ENCODE measurements at regions not wholly inside any gene's neighbourhood (a gene's known extent, or its start where the extent isn't known, plus 50 kb on each side); places are given as distances from the start of the nearest gene placed in this dataset.
"Not testable (repeated sequence)": the region's sequence is repeated elsewhere in the genome, so short reads cannot be mapped to it uniquely, and the experiment has no call there.

DNA sequence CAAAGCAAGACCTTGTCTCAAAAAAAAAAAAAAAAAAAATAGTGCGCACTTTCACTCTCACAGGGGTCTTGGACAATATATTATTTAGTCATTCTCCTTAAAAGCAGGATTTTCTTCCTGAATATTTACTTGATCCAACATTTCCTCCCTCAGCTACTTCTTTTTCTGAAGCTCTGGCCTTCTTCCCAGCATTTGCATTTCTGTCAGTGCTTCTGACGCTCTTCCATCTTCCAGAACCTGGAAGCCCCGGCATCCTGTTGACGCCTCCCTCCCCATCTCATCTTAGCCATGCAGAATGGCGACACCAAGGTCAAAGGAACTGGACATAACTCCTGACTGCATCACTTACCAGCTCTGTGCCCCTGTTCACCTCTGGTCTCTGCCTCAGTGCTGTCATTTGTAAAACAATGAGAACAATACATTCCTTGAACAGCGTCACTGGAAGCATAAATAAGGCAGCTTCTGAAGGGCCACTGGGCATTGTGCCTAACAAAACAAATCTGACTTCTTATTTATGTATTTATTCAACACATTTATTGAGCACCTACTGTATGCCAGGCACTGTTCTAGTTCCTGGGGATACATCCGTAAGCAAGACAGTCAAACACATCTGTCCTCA, 90.9 kb upstream of the MDM1 start:
- DNase-seq (ENCODE audit: low read depth, low spot score) = no peak

DNA sequence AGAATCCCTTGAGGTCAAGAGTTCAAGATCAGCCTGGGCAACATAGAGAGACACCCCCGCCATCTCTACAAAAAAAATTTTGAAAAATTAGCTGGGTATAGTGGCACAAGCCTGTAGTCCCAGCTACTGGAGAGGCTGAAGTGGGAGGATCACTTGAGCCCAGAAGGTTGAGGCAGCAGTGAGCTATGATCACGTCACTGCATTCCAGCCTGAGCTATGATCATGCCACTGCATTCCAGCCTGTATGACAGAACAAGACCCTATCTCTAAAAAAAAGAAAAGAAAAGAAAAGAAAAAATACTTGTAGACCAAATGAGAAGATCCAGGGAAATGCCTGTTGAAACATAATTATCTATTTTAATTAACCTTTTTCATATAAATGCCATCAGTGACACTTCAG, 93.8 kb upstream of the MDM1 start:
- no peak for DNase-seq (ENCODE audit: low read depth, low spot score)

DNA sequence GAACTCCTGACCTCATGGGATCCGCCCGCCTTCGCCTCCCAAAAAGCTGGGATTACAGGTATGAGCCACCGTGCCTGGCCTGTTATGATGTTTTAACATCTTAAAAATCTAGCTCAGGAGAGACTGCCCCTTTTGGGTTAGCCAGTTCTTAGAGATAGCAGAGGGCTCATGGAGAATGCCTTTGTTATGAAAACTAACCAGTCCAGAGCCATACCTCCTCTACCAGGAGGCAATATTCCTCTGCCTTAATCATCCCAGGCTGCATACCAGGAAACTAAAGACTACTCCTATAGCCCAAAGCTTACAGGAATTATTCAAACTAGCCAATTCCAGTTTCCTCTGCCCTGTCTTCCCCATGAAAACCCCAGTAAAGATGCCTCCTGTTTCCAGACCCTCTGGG, 96.0 kb upstream of the MDM1 start:
- DNase-seq (ENCODE audit: low read depth, low spot score) = no peak

DNA sequence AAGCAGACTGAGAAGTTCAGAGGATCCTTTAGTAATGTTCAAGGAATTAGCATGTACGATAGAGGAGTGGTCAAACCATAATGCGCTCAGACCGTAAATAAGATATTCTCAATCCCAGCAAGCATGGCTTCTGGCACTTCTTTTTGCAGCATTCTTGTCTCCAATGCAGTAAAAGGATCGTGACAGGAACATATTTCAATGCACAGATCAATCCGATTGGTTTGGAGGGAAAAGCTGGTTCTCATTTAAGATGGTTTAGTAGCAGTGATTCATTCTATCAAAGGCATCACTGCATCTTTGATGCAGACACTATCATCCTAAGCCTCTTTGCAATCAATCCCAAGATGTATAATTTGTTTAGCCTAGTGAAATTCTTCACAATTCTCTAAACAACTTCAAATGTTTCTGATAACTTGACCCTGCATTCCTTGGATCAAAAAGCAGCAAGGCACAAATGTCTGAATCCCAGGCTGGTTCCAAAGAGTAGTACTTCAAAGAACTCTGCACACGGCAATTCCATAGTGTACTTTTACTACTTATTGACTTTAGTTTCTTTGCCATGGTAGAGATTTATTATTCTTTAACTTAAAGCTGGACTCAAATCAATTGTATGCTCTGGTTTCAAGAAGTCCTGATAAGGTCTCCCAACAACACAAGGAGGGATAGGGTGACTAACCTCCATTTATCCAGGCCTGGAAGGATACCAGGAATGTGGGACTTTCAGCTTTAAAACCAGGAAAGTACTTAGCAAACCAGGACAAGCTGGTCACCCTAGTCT, 96.8 kb upstream of the MDM1 start:
- DNase-seq (ENCODE audit: low read depth, low spot score) = no peak

DNA sequence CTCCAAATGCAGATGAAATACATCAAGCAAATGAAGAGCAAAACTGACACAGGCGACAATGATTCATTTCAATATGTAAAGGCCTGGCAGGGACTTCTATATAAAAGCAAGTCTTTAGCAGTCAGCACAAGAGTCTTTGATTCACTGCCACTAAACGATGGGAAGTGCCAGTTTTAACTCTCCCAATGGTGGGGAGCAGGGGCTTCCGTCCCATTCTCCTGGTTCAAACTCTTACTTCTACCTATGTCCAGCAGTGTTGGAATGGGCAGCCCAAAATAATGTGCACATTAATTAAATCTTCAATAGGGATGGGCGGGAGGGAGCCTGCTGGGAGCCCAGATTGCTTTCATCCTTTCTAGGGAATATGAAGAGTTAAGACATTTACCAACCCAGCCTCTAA, 97.5 kb upstream of the MDM1 start:
- no peak for DNase-seq (ENCODE audit: low read depth, low spot score)

DNA sequence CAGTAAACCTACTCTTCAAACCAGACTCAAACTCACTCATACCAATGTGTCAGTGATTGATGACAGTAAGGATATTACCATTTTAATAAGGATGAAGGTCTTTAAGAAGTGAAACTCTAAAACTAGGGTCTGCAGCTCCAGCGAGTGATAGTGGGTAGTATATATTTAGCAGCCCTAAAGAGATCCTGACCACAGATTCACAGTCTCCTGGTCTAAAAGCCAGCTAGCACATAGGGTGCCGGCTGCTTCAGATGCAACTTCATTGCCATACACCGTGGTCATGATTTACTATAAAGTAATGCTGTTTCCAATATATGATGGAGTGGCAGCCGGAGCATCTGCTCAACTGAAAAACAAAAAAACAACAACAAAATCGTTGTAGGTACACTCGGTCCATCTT, 99.6 kb upstream of the MDM1 start:
- no peak for DNase-seq (ENCODE audit: low read depth, low spot score)

DNA sequence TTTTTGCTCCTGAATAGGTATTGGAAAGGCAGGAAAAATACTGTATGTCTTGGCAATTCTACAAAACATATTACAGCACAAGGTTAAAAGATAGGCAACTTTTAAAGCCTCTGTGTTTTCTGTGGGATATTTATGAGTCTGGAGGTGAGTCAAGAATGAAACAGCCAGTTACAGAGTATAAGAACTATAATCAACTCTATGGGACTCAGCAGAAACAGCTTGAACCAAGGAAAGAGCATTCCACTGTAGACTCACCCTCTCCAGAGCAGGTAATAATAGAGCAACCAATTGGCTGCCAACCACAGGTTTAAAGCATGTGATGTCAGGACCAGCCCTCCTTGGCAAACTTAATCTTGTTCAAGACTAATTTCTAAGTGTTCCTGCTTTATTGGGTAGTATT, 100.5 kb upstream of the MDM1 start:
- no peak for DNase-seq (ENCODE audit: low read depth, low spot score)

DNA sequence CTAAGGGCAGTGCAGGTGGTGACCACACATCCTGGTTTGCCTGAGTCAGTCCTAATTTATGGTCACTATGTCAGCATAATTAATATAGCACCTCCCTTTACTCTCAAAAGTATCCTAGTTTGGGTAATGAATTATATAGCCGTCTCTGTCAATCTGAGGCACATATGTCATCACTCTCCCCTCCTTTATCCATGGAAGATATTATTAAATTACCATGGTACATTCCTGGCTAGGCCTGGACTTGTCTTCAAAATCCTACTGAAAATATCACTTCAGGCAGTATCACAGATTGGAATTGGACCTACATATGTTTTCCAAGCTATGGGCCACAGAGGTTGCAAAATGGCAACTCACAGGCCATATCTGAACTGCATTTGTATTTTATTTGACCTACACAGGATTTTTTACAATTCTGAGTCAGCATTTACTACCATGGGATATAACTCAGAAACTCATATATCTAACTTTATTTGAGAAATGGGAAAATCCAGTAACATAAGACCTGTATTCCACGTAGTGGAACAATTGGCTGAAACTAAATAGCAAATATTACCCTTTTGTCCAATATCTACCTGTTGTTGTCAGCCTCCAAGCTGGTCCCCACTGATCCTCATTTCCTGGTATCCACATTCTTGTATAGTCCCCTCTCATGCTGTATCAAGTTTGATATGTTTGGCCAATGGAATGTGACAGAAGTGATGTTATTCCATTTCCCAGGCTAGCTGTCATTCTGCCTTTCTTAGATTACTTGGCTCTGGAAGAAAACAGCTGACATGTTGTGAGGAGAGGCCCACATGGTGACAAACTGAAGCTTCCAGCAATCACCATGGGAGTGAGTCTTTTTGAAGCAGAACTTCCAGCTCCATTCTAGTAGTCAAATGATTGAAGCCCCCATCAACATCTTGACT, 102.5 kb upstream of the MDM1 start:
- no peak for DNase-seq (ENCODE audit: low read depth, low spot score)

DNA sequence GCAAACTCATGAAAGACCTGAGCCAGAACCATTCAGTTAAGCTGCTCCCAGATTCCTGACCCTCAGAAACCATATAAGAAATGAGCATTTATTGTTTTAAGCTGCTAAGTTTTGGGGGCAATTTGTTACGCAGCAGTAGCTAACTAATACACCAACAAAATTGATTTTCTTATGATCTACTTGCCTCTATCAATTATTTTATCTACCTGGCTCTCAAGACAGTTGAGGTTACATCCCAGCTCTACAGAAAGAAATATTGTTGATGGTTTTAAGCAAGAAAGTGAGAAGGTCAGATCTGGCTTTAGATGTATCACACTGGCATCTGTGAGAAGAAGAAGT, 103.1 kb upstream of the MDM1 start:
- no peak for DNase-seq (ENCODE audit: low read depth, low spot score)

DNA sequence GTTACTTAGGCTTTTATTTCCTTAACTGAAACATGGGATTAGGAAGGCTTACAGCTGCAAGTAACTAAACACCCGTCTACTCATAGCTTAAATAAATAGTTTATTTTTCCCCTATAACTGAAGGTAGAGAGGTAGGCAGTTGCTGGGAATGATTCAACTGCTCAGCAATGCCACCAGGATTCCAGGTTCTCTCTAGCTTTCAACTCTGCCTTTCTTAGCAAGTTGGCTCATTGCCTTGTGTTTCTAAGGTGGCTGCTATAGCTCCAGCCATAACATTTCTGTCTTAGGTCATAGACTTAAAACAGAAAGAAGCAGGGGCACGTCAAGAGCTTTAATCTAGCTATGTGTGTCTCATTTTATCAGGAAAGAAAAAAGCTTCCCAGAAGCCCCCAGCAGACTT, 103.7 kb upstream of the MDM1 start:
- no peak for DNase-seq (ENCODE audit: low read depth, low spot score)

DNA sequence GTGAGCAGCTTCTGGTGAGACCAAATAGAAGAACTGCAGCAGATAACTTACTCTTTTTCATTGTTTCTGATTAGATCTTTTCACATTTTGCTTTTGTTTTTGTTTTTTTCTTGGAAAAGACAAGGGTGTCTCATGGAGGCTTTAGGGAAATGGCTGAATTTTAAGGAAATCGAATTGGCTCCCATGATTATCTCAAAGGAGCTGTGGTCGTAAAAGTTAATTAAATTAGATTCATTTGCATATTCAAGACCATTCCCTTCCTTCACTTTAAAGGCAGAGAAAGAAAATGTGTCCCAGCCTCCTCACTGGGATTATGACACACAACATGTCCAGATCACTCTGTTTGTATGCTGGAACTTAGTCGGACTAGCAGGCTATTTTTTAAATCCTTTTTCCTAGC, 106.4 kb upstream of the MDM1 start:
- DNase-seq (ENCODE audit: low read depth, low spot score) = no peak

DNA sequence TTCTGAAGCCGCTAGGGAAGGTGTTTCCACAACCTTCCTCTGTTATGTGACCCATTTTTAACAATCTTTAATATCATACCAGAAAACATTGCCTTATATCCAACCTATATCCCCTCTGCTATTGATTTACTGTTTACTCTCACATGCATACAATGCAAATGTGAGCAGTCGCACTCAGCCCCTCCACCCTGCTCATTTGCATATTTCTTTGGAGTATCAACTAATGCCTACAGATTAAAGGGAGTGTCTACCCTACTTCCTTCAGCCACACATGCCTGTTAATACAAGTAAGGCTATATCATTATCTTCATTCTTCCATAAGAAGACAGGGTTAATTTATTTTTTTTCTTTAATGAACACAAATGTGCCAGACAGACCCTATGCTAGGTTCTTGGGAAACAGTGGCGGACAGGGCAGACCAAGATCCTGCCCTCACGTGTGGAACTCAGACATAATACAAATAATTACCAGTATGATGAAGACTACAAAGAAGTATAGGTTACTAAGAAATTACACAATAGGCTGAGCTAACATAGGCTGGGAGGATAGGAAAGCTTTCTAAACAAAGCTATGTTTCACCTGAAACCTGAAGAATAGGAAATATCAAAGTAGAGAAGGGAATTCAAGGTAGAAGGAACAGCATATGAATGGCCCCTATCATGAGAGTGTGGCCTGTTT, 107.3 kb upstream of the MDM1 start:
- no peak for DNase-seq (ENCODE audit: low read depth, low spot score)

DNA sequence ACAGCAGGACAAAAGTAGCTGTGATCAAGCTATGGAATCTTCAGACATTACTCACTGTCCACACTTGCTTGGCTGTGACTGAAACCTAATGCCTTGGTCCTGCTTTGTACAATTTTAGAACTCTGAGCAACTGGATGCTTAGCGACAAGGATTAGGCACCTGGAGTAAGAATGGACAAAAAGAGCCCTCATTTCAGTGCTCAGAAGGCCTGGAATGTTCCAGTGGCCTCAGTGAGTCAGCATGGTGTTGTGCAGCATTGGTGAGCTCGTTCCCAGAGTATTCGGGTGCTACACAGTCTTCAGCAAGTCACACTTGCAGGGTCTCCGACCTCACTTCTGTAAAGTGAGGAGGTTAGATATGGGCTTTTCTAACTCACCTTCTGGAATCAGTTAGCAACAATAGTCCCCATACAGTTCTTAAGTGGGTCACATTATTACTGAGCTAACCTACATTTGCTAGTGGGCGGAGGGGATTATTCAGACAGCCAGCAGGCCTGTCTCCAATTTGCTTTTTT, 108.0 kb upstream of the MDM1 start:
- no peak for DNase-seq (ENCODE audit: low read depth, low spot score)

DNA sequence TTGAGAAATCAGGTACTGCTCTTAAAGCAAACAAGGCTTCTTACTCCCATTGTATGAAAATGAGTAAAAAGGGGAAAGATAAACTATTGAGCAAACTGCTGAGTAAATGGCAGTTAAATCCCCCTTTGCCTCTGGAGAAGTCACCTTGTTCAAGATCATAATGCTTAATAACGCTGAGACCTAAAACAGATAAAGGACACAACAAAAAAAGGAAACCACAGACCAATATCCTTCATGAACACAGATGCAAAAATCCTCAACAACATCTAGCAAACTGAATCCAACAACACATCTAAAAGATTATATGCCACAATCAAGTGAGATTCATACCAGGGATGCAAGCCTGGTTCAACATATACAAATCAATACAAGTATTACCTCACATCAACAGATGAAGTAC, 109.0 kb upstream of the MDM1 start:
- no peak for DNase-seq (ENCODE audit: low read depth, low spot score)

DNA sequence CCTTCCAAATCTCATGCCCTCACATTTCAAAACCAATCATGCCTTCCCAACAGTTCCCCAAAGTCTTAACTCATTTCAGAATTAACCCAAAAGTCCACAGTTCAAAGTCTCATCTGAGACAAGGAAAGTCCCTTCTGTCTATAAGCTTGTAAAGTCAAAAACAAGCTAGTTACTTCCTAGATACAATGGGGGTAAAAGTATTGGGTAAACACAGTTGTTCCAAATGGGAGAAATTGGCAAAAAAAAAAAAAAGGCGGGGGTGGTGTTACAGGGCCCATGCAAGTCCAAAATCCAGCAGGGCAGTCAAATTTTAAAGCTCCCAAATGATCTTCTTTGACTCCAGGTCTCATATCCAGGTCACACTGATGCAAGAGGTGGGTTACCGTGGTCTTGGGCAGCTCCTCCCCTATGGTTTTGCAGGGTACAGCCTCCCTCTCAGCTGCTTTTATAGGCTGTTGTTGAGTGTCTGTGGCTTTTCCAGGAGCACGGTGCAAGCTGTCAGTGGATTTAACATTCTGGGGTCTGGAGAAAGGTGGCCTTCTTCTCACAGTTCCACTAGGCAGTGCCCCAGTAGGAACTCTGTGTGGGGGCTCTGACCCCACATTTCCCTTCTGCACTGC, 110.3 kb upstream of the MDM1 start:
- DNase-seq (ENCODE audit: low read depth, low spot score) = not testable (repeated sequence)

DNA sequence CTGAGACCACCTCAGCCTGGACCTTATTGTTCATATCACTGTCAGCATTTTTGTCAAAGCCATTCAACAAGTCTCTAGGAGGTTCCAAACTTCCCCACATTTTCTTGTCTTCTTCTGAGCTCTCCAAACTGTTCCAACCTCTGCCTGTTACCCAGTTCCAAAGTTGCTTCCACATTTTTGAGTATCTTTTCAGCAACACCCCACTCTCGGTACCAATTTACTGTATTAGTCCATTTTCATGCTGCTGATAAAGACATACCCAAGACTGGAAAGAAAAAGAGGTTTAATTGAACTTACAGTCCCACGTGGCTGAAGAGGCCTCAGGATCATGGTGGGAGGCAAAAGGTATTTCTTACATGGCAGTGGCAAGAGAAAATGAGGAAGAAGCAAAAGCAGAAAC, 111.5 kb upstream of the MDM1 start:
- DNase-seq (ENCODE audit: low read depth, low spot score) = not testable (repeated sequence)

DNA sequence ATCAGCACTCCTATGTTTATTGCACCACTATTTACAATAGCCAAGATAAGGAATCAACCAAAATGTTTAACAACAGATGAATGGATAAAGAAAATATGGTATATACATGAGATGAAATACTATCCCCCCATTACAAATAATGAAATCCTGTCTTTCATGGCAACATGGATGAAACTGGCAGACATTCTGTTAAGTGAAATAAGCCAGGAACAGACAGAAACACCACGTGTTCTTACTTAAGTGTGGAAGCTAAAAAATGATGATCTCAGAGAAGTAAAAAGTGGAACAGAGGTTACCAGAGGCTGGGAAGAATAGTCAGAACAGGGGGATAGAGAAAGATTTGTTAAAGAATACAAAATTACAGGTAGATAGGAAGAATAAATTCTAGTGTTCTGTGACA, 113.7 kb upstream of the MDM1 start:
- no peak for DNase-seq (ENCODE audit: low read depth, low spot score)

DNA sequence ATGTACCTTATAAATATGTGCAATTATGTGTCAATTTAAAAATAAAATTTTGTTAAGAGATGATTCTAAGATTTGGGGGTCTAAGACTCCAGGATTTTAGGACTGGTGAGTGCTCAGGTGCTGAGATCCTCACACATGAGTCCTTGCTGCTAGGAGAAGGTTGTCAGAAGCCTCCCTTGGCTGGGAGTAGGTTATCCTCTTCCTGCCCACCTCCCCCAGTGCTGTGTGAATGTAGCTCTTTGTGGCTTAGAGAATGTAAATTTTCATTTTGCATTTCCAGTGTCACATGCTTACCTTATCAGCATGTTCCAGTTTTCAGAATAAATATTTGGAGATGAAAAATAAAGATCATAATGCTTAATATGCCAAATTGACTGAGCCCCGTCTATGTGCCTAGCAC, 114.2 kb upstream of the MDM1 start:
- DNase-seq (ENCODE audit: low read depth, low spot score) = no peak

DNA sequence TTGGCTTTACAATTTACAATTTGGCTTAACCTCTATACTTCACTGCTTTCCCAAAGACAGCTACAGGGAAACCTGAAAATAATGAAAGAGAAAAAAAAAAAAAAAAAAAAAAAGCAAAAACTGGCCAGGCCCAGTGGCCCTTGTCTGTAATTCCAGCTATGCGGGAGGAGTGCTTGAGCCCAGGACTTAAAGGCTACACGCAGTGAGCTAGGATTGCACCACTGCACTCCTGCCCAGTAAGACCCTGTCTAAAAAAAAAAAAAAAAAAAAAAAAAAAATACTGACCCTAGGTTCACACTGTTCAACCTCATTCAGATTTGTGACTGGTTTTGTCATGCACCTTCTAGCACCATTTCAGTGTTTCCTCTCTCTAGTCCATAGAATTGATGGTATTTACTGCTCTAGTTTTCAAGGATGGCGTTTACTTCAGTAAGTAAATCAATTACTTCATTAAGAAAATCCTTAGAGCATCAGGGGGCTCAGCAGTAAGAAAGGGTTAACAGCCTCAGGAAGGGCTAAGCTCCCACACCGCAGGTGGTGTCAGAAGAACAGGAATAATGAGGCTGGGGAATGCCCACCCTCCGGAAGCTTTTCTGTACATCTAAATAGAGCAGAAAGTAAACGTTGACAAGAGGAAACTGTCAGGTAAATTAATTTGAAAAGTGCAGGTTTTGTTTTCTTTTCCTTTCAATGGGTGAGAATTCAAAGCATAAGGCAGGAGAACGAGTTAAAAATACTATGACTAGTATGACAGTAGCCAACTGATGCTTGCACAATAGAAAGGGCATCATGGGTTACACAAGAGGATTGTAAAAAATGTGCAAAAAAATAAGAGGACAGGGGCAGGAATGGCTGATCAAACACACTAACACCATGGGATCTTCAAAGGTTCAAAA, 115.0 kb upstream of the MDM1 start:
- no peak for DNase-seq (ENCODE audit: low read depth, low spot score)

DNA sequence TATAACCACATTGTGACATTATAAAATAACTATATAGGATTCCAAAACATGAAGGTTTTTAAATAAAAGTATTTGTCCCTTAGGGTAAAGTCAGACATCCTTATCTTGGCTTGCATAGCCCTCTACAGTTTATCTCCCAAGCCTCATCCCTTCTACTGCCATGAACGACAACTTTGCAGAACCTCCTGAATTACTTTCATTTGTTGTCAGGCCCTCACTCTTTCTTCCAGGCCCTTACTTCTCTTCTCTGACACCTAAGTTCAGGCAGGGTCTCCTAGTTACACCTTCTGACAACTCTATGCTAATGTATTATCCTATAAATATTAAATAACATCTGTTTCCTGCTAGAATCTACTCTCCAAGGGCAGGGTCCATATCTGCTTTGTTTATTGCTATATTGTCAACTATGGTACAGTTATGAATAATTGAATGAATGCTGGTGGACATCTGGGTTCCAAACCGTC, 115.7 kb upstream of the MDM1 start:
- DNase-seq (ENCODE audit: low read depth, low spot score) = no peak

All from smooth muscle cell of the brain vasculature (primary cell).